Stimulated activated naive CD8-positive, alpha-beta T cell treated with anti-CD3 and anti-CD28 coated beads, Interleukin-15, Interleukin-2, amounts not matched to agents 100 ng/mL and 50 ng/mL, for 24 hours (primary cell): ENCODE measurements at regions not wholly inside any gene's neighbourhood (a gene's known extent, or its start where the extent isn't known, plus 50 kb on each side); places are given as distances from the start of the nearest gene placed in this dataset.

Source experiments
- H3K27ac Mint-ChIP-seq: one replicate; pipeline ENCODE4 v1.8.0; 2021; ENCODE audit warnings: mild to moderate bottlenecking, mixed read lengths
- H3K27me3 Mint-ChIP-seq: one replicate; pipeline ENCODE4 v1.8.0; 2021; ENCODE audit warnings: mixed read lengths
- H3K36me3 Mint-ChIP-seq: one replicate; pipeline ENCODE4 v1.8.0; 2021; ENCODE audit warnings: low read depth, mixed read lengths
- H3K4me1 Mint-ChIP-seq: one replicate; pipeline ENCODE4 v1.8.0; 2021; ENCODE audit warnings: low read depth, mixed read lengths
- H3K4me3 Mint-ChIP-seq: one replicate; pipeline ENCODE4 v1.8.0; 2021; ENCODE audit warnings: mild to moderate bottlenecking, mixed read lengths
- H3K9me3 Mint-ChIP-seq: one replicate; pipeline ENCODE4 v1.8.0; 2021; ENCODE audit warnings: mixed read lengths

GRCh38 chr15:100779331-100780207 lies 100.1 kb upstream of the ALDH1A3 start:
- H3K27ac Mint-ChIP-seq = no peak overlapping the region
- no peaks in the 10 kb centered on the region for H3K36me3 Mint-ChIP-seq
- H3K27me3 Mint-ChIP-seq = peaks cover 4% of the 10 kb centered on the region
- H3K9me3 Mint-ChIP-seq = no peaks in the 10 kb centered on the region
- H3K4me1 Mint-ChIP-seq = no peaks in the 10 kb centered on the region
- no peak overlapping the region for H3K4me3 Mint-ChIP-seq

GRCh38 chr15:100780208-100780800 lies 99.3 kb upstream of the ALDH1A3 start:
- H3K27me3 Mint-ChIP-seq = peaks cover 4% of the 10 kb centered on the region
- no peaks in the 10 kb centered on the region for H3K4me1 Mint-ChIP-seq
- no peaks in the 10 kb centered on the region for H3K36me3 Mint-ChIP-seq
- no peaks in the 10 kb centered on the region for H3K9me3 Mint-ChIP-seq
- no peak overlapping the region for H3K27ac Mint-ChIP-seq
- H3K4me3 Mint-ChIP-seq = no peak overlapping the region

- Mint-ChIP-seq H3K4me3 (no peak overlapping the region), H3K36me3 (no peaks in the 10 kb centered on the region), H3K27me3 (peaks cover 4% of the 10 kb centered on the region), H3K9me3 (no peaks in the 10 kb centered on the region), H3K4me1 (no peaks in the 10 kb centered on the region), H3K27ac (no peak overlapping the region)
These were observed 98.3 kb upstream of the ALDH1A3 start for GRCh38 chr15:100781061-100781960.

DNA sequence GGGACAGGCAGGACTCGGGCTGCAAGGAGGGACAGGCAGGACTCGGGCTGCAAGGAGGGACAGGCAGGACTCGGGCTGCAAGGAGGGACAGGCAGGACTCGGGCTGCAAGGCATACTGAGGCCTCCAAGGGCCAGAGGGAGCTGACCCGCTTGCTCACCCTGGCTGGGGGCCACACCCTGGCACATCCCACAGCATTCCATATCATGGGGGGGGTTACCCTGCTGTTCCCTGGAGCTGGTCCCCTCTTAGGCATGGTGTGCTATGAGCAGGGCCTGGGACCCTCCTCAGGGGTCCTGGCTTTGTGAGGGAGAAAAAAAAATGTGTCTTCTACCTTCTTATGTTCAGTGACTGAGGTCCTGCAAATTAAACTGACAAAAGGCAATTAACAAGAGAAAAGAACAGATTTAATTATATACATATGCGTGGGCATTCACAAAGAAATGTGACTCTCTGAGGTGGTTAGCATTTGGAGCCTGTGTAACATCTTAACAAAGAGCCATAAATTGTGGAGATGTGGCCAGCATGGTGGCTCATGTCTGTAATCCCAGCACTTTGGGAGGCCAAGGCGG lies 97.6 kb upstream of the ALDH1A3 start:
- H3K4me1 Mint-ChIP-seq = no peaks in the 10 kb centered on the region
- no peak overlapping the region for H3K4me3 Mint-ChIP-seq
- H3K27me3 Mint-ChIP-seq = peaks cover 4% of the 10 kb centered on the region
- H3K27ac Mint-ChIP-seq = no peak overlapping the region
- no peaks in the 10 kb centered on the region for H3K9me3 Mint-ChIP-seq
- no peaks in the 10 kb centered on the region for H3K36me3 Mint-ChIP-seq

- no peaks in the 10 kb centered on the region for H3K4me1 Mint-ChIP-seq
- peaks cover under 1% of the 10 kb centered on the region for H3K27me3 Mint-ChIP-seq
- H3K9me3 Mint-ChIP-seq = no peaks in the 10 kb centered on the region
- H3K36me3 Mint-ChIP-seq = no peaks in the 10 kb centered on the region
- no peak overlapping the region for H3K27ac Mint-ChIP-seq
- no peak overlapping the region for H3K4me3 Mint-ChIP-seq
These were observed 96.3 kb upstream of the ALDH1A3 start for GRCh38 chr15:100783291-100783690.

DNA sequence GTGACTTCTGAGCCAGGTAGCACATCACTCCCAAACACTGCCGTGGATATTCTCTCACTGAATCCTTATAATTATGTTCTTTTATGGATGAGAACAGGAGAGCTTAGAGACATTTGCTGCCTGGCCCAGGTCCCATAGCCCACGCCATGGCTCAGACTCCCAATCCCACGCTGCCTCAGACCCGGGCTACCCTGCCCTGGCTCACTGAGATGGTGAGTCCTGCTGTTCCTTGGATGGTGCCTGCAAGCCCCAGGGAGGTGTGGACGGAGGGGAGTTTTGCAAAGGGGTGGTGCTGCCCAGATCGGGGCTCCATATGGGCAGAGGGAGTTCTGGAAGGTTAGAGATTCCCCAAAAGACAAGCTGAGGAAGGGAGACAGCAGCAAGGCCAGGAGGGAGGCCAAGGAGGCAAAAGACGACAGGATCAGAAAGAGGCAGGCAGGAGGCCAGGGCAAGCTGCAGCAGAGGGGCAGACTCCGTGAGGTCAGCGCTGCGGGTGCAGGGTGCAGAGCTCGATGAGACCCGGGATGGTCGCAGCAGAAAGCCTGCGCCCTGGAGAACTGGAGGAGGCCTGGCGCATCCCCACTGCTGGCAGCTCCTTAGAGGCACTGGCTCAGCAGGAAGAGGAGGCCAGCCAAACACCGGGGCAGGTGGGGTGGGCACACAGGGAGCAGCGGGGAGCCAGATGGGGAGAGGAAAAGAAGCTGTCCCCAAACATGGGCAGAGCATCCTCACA lies 95.7 kb upstream of the ALDH1A3 start:
- Mint-ChIP-seq H3K4me3 (no peak overlapping the region), H3K9me3 (no peaks in the 10 kb centered on the region), H3K27me3 (no peaks in the 10 kb centered on the region), H3K27ac (no peak overlapping the region), H3K4me1 (no peaks in the 10 kb centered on the region), H3K36me3 (no peaks in the 10 kb centered on the region)

DNA sequence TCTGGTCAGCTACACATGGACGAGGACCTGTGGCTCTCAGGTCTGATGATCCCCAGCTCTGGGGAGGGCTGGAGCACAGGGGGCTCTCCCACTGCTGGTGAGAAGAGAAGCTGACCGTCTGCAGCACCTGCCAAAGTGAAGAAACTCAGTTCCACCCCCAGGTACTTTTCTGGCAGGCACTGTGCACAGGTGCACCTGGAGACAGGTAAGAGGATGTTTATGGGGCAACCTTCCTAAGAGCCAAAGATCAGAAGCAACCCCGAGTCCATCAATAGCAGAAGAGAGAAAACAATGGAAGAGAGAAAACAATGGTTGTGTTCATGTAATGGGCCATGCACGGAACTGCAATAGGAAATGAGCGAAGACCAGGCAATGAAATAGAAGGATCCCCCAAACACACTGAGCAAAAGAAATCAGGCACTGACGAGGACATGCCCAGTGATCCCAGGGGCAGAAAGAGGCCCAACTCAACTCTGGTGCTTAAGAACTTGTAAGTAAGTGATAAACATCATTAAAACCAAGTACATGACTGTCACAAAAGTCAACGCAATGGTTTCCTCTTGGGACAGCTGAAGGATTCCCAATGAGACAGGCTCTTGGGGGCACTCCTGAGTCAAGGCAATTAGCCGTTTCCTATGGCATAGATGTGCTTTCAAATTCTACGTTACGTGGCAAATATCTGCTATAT lies 95.0 kb upstream of the ALDH1A3 start:
- Mint-ChIP-seq H3K27ac (no peak overlapping the region), H3K4me1 (no peaks in the 10 kb centered on the region), H3K4me3 (no peak overlapping the region), H3K9me3 (no peaks in the 10 kb centered on the region), H3K36me3 (no peaks in the 10 kb centered on the region), H3K27me3 (no peaks in the 10 kb centered on the region)

DNA sequence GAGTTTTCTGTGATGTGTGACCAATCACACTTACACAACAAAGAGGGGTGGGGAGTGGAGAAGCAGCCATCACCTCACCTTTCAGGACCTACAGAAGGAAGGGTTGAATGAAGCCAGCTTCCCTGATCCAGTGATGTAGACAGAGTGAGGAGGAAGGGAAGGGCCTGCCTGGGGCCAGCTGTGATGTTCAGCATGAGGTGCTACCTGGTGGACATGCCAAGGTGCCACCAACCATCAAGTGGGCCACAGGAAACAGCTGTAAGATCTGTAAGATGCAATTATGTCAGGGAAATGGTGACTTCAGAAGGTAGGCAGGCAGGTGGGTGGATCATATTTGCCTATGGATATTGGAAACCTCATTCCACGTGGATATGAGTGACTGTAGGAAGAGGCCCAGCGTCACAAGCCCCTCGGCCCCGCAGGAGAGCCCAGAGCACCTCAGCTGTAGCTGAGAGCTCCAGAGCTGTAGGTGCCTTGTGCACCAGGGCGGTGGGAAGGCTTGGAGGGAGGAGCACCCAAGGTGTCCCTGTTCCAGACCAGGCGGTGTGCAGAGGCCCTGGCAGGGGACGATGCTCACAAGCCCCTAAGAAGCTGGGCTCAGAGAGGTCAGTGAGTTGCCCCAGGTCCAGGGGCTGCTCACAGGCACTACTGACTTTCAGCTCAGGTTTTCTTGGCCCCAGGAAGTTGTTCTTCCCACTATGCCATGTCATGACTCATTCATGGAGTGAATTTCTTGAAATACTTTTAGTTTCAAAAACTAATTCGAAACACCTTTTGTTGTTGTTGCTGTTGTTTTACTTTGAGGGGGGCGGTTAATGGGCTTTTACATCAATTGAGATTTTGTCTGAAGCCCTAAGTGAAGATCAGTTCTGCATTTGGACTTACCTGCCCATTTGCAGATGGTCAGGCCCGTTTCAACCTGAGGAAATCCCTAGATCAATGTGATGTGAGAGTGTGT lies 94.2 kb upstream of the ALDH1A3 start:
- H3K27me3 Mint-ChIP-seq = peaks cover 4% of the 10 kb centered on the region
- no peaks in the 10 kb centered on the region for H3K36me3 Mint-ChIP-seq

DNA sequence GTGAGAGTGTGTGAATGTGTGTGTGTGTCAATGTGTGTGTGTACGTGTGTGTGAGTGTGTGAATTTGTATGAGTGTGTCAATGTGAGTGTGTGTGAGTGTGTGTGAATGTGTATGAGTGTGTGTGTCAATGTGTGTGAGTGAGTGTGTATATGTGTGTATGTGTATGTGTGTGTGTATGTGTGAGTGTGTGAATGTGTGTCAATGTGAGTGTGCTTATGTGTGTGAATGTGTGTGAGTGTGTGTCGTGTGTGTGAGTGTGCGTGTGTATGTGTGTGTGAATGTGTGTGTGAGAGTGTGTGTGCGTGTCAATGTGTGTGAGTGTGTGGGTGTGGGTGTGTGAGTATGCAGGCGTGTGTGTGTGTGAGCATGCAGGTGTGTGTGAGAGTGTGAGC lies 93.5 kb upstream of the ALDH1A3 start:
- Mint-ChIP-seq H3K4me1 (no peaks in the 10 kb centered on the region), H3K9me3 (no peaks in the 10 kb centered on the region), H3K4me3 (no peak overlapping the region), H3K27me3 (peaks cover 10% of the 10 kb centered on the region), H3K36me3 (no peaks in the 10 kb centered on the region), H3K27ac (no peak overlapping the region)

More for the DNA sequence above, 94.2 kb upstream of the ALDH1A3 start:
- Mint-ChIP-seq H3K4me3 (no peak overlapping the region), H3K9me3 (no peaks in the 10 kb centered on the region), H3K27ac (no peak overlapping the region), H3K4me1 (no peaks in the 10 kb centered on the region)

DNA sequence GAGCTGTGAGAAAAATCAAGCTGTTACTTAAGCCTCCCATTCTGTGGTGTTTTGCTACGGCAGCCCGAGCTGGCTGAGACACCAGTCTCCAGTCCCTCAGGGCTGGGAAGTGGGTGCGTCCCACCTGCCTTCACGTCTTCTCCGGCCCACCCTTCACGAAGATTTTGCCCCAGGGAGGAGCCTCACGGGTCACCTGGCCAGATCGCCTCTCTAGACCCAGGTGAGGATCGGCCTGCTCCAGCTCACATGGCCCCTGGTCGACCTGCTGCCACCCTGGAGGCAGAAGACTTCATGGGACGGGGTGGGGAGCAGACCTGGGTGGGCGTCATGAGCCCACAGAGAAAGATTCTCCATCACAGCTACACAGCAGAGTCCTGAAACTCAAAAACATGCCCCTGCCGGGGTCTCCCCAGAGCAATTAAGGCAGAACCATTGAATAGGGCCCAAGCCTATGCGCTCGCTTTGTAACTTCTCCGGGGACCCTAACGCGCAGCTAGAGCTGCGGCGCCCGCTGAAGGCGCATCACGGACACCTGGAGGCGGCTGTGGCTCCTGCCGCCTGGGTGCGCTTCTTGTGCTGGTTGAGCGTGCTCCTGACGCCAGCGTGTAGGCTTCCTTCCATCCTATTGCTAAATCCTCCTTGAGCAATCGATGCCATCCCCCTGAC lies 92.6 kb upstream of the ALDH1A3 start:
- no peak overlapping the region for H3K4me3 Mint-ChIP-seq
- H3K9me3 Mint-ChIP-seq = no peaks in the 10 kb centered on the region
- H3K27me3 Mint-ChIP-seq = peaks cover 10% of the 10 kb centered on the region
- H3K36me3 Mint-ChIP-seq = no peaks in the 10 kb centered on the region
- H3K4me1 Mint-ChIP-seq = no peaks in the 10 kb centered on the region
- H3K27ac Mint-ChIP-seq = no peak overlapping the region

- Mint-ChIP-seq H3K27ac (no peak overlapping the region), H3K9me3 (no peaks in the 10 kb centered on the region)
These were observed 91.8 kb upstream of the ALDH1A3 start for GRCh38 chr15:100787567-100788417.

More at GRCh38 chr15:100787567-100788417, 91.8 kb upstream of the ALDH1A3 start:
- no peak overlapping the region for H3K4me3 Mint-ChIP-seq
- peaks cover 10% of the 10 kb centered on the region for H3K27me3 Mint-ChIP-seq
- no peaks in the 10 kb centered on the region for H3K36me3 Mint-ChIP-seq
- H3K4me1 Mint-ChIP-seq = no peaks in the 10 kb centered on the region
